Astrocyte (in vitro differentiated cells and primary cell): ENCODE measurements at regions not wholly inside any gene's neighbourhood (a gene's known extent, or its start where the extent isn't known, plus 50 kb on each side); places are given as distances from the start of the nearest gene placed in this dataset.

Source experiments
- CTCF ChIP-seq: IDR thresholded peaks from 2 replicates; pipeline ENCODE4 v1.5.1; 2011; ENCODE audit warnings: low read depth, mild to moderate bottlenecking, inconsistent platforms, low read length, moderate library complexity; ENCODE audit not compliant: insufficient read depth
- EZH2 ChIP-seq: IDR thresholded peaks from 2 replicates; pipeline ENCODE4 v1.6.1; 2012; ENCODE audit warnings: mild to moderate bottlenecking, low read length, inconsistent platforms; ENCODE audit not compliant: insufficient read depth

GRCh38 chr1:36605942-36606640 is 123.4 kb upstream of the CSF3R start:
- TF ChIP-seq CTCF (no peak), EZH2 (no peak)
